GM12874 (cell line): ENCODE measurements at regions not wholly inside any gene's neighbourhood (a gene's known extent, or its start where the extent isn't known, plus 50 kb on each side); places are given as distances from the start of the nearest gene placed in this dataset.

Source experiments
- TF ChIP-seq, protein P1 (sequence below): IDR thresholded peaks from 2 replicates; pipeline ENCODE4 v1.5.1; 2011; ENCODE audit warnings: low read depth, mild to moderate bottlenecking, control low read depth, low read length, moderate library complexity; ENCODE audit not compliant: insufficient read depth

DNA sequence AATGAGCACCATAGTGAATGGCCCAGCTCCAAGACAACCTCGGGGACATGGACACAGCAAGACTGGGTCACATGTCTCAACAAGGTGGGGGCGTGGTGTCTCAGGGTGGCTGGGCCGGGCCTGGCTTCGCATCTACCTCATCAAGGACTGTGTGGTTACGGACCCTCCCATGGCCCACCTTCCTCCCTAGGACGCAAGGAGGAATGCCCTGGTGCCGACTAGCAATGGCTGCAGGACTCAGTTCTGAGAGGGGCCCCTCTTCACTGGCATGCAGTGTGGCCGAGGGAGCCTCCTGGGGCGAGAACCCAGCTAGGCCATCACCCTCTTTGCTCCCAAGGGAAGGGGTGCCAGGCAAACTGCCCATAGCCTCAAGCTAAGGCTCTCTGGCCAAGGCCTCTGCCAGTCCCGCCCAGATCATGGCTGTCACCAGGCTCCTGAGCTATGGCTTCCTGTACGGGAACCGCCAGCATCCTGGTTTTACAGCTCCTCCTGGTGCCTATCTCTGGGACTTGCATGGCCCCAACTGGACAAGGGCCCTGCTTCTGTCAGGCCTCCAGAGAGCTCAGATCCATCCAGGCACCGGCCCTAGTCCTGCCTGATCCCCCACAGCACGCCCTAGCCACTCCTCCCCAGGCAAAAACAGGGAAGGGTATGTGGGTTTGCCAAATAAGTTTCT, 218.0 kb upstream of the AGTR2 start:
- TF ChIP-seq, protein P1, sequence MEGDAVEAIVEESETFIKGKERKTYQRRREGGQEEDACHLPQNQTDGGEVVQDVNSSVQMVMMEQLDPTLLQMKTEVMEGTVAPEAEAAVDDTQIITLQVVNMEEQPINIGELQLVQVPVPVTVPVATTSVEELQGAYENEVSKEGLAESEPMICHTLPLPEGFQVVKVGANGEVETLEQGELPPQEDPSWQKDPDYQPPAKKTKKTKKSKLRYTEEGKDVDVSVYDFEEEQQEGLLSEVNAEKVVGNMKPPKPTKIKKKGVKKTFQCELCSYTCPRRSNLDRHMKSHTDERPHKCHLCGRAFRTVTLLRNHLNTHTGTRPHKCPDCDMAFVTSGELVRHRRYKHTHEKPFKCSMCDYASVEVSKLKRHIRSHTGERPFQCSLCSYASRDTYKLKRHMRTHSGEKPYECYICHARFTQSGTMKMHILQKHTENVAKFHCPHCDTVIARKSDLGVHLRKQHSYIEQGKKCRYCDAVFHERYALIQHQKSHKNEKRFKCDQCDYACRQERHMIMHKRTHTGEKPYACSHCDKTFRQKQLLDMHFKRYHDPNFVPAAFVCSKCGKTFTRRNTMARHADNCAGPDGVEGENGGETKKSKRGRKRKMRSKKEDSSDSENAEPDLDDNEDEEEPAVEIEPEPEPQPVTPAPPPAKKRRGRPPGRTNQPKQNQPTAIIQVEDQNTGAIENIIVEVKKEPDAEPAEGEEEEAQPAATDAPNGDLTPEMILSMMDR: no peak

GRCh38 chrX:115957862-115958490, 212.6 kb upstream of the AGTR2 start:
- TF ChIP-seq, protein P1: no peak

DNA sequence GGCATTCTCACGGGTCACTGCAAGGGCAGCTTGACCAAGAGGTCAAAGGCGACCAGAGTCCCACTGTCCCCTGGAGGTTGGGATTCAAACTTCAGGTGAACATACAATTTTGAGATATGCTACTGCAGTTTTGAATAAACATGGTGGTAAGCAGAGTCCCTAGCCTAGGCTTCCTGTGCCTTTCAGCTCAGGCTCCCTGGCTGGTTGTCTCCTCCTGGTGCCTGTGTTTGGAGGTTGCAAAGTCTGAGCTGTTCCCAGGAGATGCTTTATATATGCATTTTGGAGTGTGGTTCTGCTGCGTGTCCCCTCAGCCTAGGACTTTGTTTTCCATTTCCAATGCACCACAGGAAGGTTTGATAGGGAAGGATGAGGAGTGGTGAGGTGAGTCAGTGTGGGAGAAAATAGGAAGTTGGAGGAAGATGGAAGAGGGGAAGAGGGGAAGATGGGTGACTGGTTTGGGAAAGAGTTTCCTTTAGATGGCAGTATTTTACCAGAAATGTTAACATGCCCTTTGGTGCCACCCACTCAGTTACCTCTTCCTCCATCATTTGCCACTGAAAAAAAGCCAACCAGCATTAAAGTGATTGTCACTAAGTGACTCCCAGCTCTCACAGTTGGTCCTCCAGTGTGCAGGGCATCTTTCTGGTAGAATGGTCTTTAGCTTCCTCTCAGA, 211.7 kb upstream of the AGTR2 start:
- TF ChIP-seq, protein P1: no peak

- TF ChIP-seq, protein P1: no peak
Observed at GRCh38 chrX:115960440-115961084, 210.0 kb upstream of the AGTR2 start.

DNA sequence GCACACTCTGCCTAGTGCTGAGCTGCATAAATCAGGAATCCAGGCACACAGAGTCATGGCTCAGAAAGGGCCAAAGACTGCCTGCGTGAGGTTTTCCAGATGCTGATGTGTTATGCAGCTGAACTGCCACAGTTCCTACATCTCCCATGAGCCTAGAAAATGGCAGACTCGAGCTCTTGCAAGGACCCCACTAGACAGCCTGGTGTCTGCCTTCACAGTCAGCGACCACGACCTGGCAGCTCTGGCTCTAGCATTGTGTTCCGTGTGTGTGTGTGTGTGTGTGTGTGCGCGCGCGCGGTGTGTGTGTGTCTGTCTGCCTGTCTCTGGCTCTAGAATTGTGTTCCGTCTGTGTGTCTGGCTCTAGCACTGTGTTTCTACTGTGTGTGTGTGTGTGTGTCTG, 203.6 kb upstream of the AGTR2 start:
- TF ChIP-seq, protein P1: no peak

- TF ChIP-seq, protein P1: no peak
Observed at GRCh38 chrX:115968436-115969252, 201.9 kb upstream of the AGTR2 start.
